MCF 10A (cell line): ENCODE measurements at regions not wholly inside any gene's neighbourhood (a gene's known extent, or its start where the extent isn't known, plus 50 kb on each side); places are given as distances from the start of the nearest gene placed in this dataset.

Experiments used
- BruUV-seq: library from RNA; stranded (reverse); fragments of 400-500 nt; replicated peaks from 2 replicates; lab custom pipeline; 2021; lab: Mats Ljungman, UMichigan
- CTCF ChIA-PET: fragments of 300-600 bp; sonication (Branson Sonifier 250); formaldehyde crosslinking; extraction: SDS; loops from one replicate; lab custom pipeline; 2021; ENCODE audit warnings: antibody characterized with exemption, inconsistent platforms; lab: Yijun Ruan, JAX
- POLR2A ChIA-PET: fragments of 300-600, 350-650 bp; sonication (Branson Sonifier 250); formaldehyde crosslinking; extraction: SDS; loops from one replicate; lab custom pipeline; 2020; ENCODE audit warnings: antibody characterized with exemption, inconsistent platforms; lab: Yijun Ruan, JAX
- DNase-seq: peaks from one replicate; pipeline ENCODE4 v3.0.0-alpha.2; 2018; ENCODE audit not compliant: unreplicated experiment
- H3K27ac Mint-ChIP-seq: one replicate; pipeline ENCODE4 v1.8.0; 2022; ENCODE audit warnings: mild to moderate bottlenecking, low read depth, mixed read lengths; ENCODE audit not compliant: unreplicated experiment
- H3K27me3 Mint-ChIP-seq: one replicate; pipeline ENCODE4 v1.8.0; 2022; ENCODE audit warnings: mixed read lengths; ENCODE audit not compliant: insufficient read depth, unreplicated experiment
- H3K36me3 Mint-ChIP-seq: one replicate; pipeline ENCODE4 v1.8.0; 2022; ENCODE audit warnings: mild to moderate bottlenecking, moderate library complexity, mixed read lengths; ENCODE audit not compliant: insufficient read depth, unreplicated experiment
- H3K4me1 Mint-ChIP-seq: one replicate; pipeline ENCODE4 v1.8.0; 2022; ENCODE audit warnings: mixed read lengths; ENCODE audit not compliant: insufficient read depth, unreplicated experiment
- H3K4me3 Mint-ChIP-seq: one replicate; pipeline ENCODE4 v1.8.0; 2022; ENCODE audit warnings: mild to moderate bottlenecking, moderate library complexity, mixed read lengths; ENCODE audit not compliant: unreplicated experiment
- H3K9me3 Mint-ChIP-seq: one replicate; pipeline ENCODE4 v1.8.0; 2022; ENCODE audit warnings: mixed read lengths; ENCODE audit not compliant: unreplicated experiment
- intact Hi-C: fragments of 100-400 bp; cut with micrococcal nuclease; formaldehyde crosslinking; loops from 2 replicates; pipeline ENCODE4 v1.14.1; 2022
- TF ChIP-seq, protein P1 (sequence below): fragments of 200-600 bp; IDR thresholded peaks from one replicate; pipeline ENCODE4 v1.8.0; 2022; ENCODE audit warnings: antibody characterized with exemption, mild to moderate bottlenecking; ENCODE audit not compliant: unreplicated experiment

GRCh38 chr14:25252793-25253192 lies 202.8 kb upstream of the STXBP6 start:
- H3K27ac Mint-ChIP-seq, result no peak overlapping the region
- DNase-seq, result no peak
- no peaks in the 10 kb centered on the region for H3K27me3 Mint-ChIP-seq
- no peaks in the 10 kb centered on the region for H3K4me1 Mint-ChIP-seq
- peaks cover 33% of the 10 kb centered on the region for H3K9me3 Mint-ChIP-seq
- no TSS peak for BruUV-seq
- H3K4me3 Mint-ChIP-seq, result no peak overlapping the region
- no peaks in the 10 kb centered on the region for H3K36me3 Mint-ChIP-seq
- TF ChIP-seq, protein P1, sequence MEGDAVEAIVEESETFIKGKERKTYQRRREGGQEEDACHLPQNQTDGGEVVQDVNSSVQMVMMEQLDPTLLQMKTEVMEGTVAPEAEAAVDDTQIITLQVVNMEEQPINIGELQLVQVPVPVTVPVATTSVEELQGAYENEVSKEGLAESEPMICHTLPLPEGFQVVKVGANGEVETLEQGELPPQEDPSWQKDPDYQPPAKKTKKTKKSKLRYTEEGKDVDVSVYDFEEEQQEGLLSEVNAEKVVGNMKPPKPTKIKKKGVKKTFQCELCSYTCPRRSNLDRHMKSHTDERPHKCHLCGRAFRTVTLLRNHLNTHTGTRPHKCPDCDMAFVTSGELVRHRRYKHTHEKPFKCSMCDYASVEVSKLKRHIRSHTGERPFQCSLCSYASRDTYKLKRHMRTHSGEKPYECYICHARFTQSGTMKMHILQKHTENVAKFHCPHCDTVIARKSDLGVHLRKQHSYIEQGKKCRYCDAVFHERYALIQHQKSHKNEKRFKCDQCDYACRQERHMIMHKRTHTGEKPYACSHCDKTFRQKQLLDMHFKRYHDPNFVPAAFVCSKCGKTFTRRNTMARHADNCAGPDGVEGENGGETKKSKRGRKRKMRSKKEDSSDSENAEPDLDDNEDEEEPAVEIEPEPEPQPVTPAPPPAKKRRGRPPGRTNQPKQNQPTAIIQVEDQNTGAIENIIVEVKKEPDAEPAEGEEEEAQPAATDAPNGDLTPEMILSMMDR, result no peak
- intact Hi-C loops, result no loop called here
- ChIA-PET POLR2A (no interaction called here), CTCF (no interaction called here)

DNA sequence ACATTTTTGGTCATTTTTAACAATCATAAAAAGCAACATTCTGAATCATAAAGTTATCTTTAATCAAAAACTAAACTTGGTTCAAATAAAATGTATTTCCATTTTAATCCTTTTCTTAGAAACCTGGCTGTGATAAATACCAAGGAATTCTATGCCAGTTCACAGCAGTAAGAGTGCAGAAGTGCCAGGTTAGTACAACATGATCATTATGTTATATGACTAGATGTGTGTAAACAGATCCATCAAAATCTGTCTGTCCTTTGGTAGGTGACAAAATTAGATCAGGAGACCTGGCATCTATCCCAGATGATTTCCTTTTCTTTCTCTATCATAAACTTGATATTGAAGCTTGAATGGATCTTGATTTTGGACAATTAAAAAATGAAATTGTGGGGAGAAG lies 200.6 kb upstream of the STXBP6 start:
- no peaks in the 10 kb centered on the region for H3K4me1 Mint-ChIP-seq
- no peak overlapping the region for H3K4me3 Mint-ChIP-seq
- no peak for DNase-seq
- no peaks in the 10 kb centered on the region for H3K27me3 Mint-ChIP-seq
- no TSS peak for BruUV-seq
- H3K9me3 Mint-ChIP-seq, result peaks cover 26% of the 10 kb centered on the region
- ChIA-PET CTCF (no interaction called here), POLR2A (no interaction called here)
- no peak overlapping the region for H3K27ac Mint-ChIP-seq
- intact Hi-C loops, result no loop called here
- TF ChIP-seq, protein P1, result no peak
- no peaks in the 10 kb centered on the region for H3K36me3 Mint-ChIP-seq

DNA sequence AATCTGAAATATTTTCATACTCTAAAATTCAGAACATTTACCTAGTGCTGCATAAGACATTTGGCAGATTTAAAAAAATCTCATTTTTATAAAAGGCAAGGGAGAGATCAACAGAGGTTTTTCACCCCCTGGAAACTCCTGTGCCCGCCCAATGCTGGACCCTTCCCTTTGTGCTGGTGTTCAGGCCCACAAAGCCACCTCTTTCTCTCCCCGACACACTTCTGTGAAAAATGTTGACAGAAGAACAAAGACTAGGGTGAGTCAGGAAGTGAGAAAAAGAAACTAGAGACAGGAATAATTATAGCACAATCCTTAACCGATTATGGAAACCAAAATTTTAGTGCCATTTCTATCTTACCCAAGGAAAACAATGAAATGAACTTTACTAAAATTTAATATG lies 197.7 kb upstream of the STXBP6 start:
- DNase-seq, result no peak
- CTCF ChIA-PET, result no interaction called here
- TF ChIP-seq, protein P1, result no peak
- Mint-ChIP-seq H3K9me3 (peaks cover 23% of the 10 kb centered on the region), H3K27ac (no peak overlapping the region), H3K36me3 (no peaks in the 10 kb centered on the region), H3K27me3 (no peaks in the 10 kb centered on the region), H3K4me3 (no peak overlapping the region), H3K4me1 (no peaks in the 10 kb centered on the region)
- intact Hi-C loops, result no loop called here
- BruUV-seq, result no TSS peak
- POLR2A ChIA-PET, result no interaction called here

DNA sequence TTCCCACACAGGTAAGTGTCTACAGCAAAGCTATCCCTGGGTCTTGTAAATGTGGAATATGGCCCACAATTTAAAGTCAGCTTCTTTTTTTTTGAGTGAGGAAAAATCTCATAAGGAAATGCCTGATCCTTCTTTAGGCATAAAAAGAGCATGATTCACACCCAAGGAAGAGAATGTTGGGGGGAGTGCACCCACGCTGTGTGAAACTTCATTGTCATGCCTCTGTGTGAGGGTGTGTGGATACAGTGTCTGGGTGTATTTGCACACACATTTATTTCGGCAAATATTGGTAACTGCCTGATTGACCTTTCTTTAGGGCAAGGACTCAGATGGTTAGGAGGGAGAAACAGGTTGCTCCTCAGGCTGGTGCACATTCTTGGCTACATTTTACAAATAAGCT lies 196.8 kb upstream of the STXBP6 start:
- no peak overlapping the region for H3K27ac Mint-ChIP-seq
- intact Hi-C loops, result no loop called here
- BruUV-seq, result no TSS peak
- DNase-seq, result no peak
- TF ChIP-seq, protein P1, result no peak
- no peak overlapping the region for H3K4me3 Mint-ChIP-seq
- H3K4me1 Mint-ChIP-seq, result no peaks in the 10 kb centered on the region
- no peaks in the 10 kb centered on the region for H3K27me3 Mint-ChIP-seq
- ChIA-PET CTCF (no interaction called here), POLR2A (no interaction called here)
- no peaks in the 10 kb centered on the region for H3K36me3 Mint-ChIP-seq
- peaks cover 16% of the 10 kb centered on the region for H3K9me3 Mint-ChIP-seq
